Neural cell (in vitro differentiated cells): ENCODE measurements at regions not wholly inside any gene's neighbourhood (a gene's known extent, or its start where the extent isn't known, plus 50 kb on each side); places are given as distances from the start of the nearest gene placed in this dataset.

Experiments used
- H2AFZ ChIP-seq: fragments of 200-600, 300-800 bp; sonication (generic), shearing (Covaris generic); 2 replicates; pipeline ENCODE4 v1.6.0; 2014; ENCODE audit warnings: low read depth, mild to moderate bottlenecking, antibody characterized with exemption, low read length, moderate library complexity
- H3F3A ChIP-seq: fragments of 200-600 bp; shearing (Covaris generic); 2 replicates; pipeline ENCODE4 v1.6.1; 2016; ENCODE audit warnings: mild to moderate bottlenecking, moderate library complexity, mixed read lengths, antibody characterized with exemption, low read length; ENCODE audit not compliant: insufficient read depth, poor library complexity, severe bottlenecking
- H3K27ac ChIP-seq: fragments of 200-600, 300-800 bp; sonication (generic), shearing (Covaris generic); 2 replicates; pipeline ENCODE4 v1.5.1; 2014; ENCODE audit warnings: mild to moderate bottlenecking, low read length, moderate library complexity
- H3K27me3 ChIP-seq: fragments of 300-800, 200-600 bp; sonication (generic), shearing (Covaris generic); 2 replicates; pipeline ENCODE4 v1.6.0; 2014; ENCODE audit warnings: mild to moderate bottlenecking, low read depth, low read length, moderate library complexity; ENCODE audit not compliant: insufficient read depth
- H3K36me3 ChIP-seq: fragments of 300-800, 200-600 bp; sonication (generic), shearing (Covaris generic); 2 replicates; pipeline ENCODE4 v1.5.1; 2014; ENCODE audit warnings: mild to moderate bottlenecking, antibody characterized with exemption, low read length, moderate library complexity; ENCODE audit not compliant: insufficient read depth
- H3K4me2 ChIP-seq: fragments of 300-800, 200-600 bp; sonication (generic), shearing (Covaris generic); 2 replicates; pipeline ENCODE4 v1.6.0; 2014; ENCODE audit warnings: mild to moderate bottlenecking, low read length
- H3K4me3 ChIP-seq: fragments of 300-800, 200-600 bp; sonication (generic), shearing (Covaris generic); 2 replicates; pipeline ENCODE4 v1.5.1; 2014; ENCODE audit warnings: mild to moderate bottlenecking, low read length, moderate library complexity
- H3K79me2 ChIP-seq: fragments of 200-600 bp; shearing (Covaris generic); replicated peaks from 2 replicates; pipeline ENCODE4 v1.6.0; 2014; ENCODE audit warnings: mild to moderate bottlenecking, low read length, moderate library complexity; ENCODE audit not compliant: insufficient read depth
- H3K9ac ChIP-seq: fragments of 300-800, 200-600 bp; sonication (generic), shearing (Covaris generic); 2 replicates; pipeline ENCODE4 v1.6.1; 2016; ENCODE audit warnings: mild to moderate bottlenecking, low read length, mixed read lengths
- H3K9me2 ChIP-seq: fragments of 200-600 bp; shearing (Covaris generic); 2 replicates; pipeline ENCODE4 v1.6.1; 2016; ENCODE audit warnings: mild to moderate bottlenecking, low read length, mixed read lengths; ENCODE audit not compliant: insufficient read depth
- H3K9me3 ChIP-seq: fragments of 200-600, 300-800 bp; sonication (generic), shearing (Covaris generic); 2 replicates; pipeline ENCODE4 v1.6.1; 2016; ENCODE audit warnings: mild to moderate bottlenecking, mixed run types, low read length, moderate library complexity, mixed read lengths
- H4K20me1 ChIP-seq: fragments of 200-600 bp; shearing (Covaris generic); 2 replicates; pipeline ENCODE4 v1.6.1; 2016; ENCODE audit warnings: mild to moderate bottlenecking, mixed run types; ENCODE audit not compliant: insufficient read depth
- EP300 ChIP-seq: fragments of 450-650 bp; conservative IDR thresholded peaks from 2 replicates; pipeline ENCODE4 v1.6.1; 2014; ENCODE audit warnings: antibody characterized with exemption, mild to moderate bottlenecking, moderate library complexity; ENCODE audit not compliant: poor library complexity, severe bottlenecking
- EZH2 ChIP-seq: fragments of 200-600, 300-800 bp; shearing (Covaris generic), sonication (generic); IDR thresholded peaks from 2 replicates; pipeline ENCODE4 v1.6.1; 2014; ENCODE audit warnings: antibody characterized with exemption, low read length, borderline replicate concordance, mild to moderate bottlenecking; ENCODE audit not compliant: insufficient read depth, poor library complexity, severe bottlenecking
- MXI1 ChIP-seq: fragments of 450-650 bp; conservative IDR thresholded peaks from 2 replicates; pipeline ENCODE4 v1.6.1; 2014; ENCODE audit warnings: antibody characterized with exemption, mild to moderate bottlenecking; ENCODE audit not compliant: poor library complexity, severe bottlenecking
- POLR2AphosphoS5 ChIP-seq: IDR thresholded peaks from 2 replicates; pipeline ENCODE4 v1.6.1; 2012
- RAD21 ChIP-seq: fragments of 450-650 bp; conservative IDR thresholded peaks from 2 replicates; pipeline ENCODE4 v1.6.1; 2014; ENCODE audit warnings: antibody characterized with exemption, mild to moderate bottlenecking, moderate library complexity
- SMC3 ChIP-seq: fragments of 450-650 bp; conservative IDR thresholded peaks from 2 replicates; pipeline ENCODE4 v1.6.1; 2014; ENCODE audit warnings: antibody characterized with exemption, mild to moderate bottlenecking, moderate library complexity; ENCODE audit not compliant: poor library complexity
- TAF1 ChIP-seq: IDR thresholded peaks from 2 replicates; pipeline ENCODE4 v1.6.1; 2012; ENCODE audit warnings: low read depth
- TF ChIP-seq, protein P1 (sequence below): fragments of 450-650 bp; IDR thresholded peaks from 2 replicates; pipeline ENCODE4 v1.5.1; 2014; ENCODE audit warnings: antibody characterized with exemption, mild to moderate bottlenecking, moderate library complexity; ENCODE audit not compliant: poor library complexity, severe bottlenecking
- TF ChIP-seq, protein P2 (sequence below): IDR thresholded peaks from 2 replicates; pipeline ENCODE4 v1.6.1; 2012; ENCODE audit warnings: borderline replicate concordance

DNA sequence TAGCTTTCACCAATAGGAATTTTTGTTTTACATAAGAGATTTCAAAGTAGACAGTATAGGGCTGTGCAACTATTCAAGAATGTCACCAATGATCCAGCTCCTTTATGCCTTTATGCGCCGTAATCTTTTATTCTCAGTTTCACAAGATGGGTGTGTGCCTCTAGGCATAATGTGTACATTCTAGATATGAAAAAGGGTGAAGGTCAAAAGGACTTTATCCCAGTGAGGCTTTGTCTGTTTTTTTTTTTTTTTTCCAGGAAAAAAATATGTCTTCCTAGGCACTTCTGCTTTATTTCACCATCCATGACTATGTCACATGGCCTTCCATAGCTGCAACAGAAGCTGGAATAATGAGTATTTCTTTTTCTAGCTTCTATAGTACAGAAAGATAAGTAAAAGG, 142.3 kb upstream of the IGF1 start:
- H3K36me3 ChIP-seq, result no peaks in the 10 kb centered on the region
- no peak overlapping the region for H3K4me3 ChIP-seq
- no peaks in the 10 kb centered on the region for H3K9me2 ChIP-seq
- no peaks in the 10 kb centered on the region for H3K79me2 ChIP-seq
- H3K27me3 ChIP-seq, result no peaks in the 10 kb centered on the region
- no peaks in the 10 kb centered on the region for H3F3A ChIP-seq
- H3K27ac ChIP-seq, result no peak overlapping the region
- no peak overlapping the region for H3K4me2 ChIP-seq
- TF ChIP-seq, protein P1, sequence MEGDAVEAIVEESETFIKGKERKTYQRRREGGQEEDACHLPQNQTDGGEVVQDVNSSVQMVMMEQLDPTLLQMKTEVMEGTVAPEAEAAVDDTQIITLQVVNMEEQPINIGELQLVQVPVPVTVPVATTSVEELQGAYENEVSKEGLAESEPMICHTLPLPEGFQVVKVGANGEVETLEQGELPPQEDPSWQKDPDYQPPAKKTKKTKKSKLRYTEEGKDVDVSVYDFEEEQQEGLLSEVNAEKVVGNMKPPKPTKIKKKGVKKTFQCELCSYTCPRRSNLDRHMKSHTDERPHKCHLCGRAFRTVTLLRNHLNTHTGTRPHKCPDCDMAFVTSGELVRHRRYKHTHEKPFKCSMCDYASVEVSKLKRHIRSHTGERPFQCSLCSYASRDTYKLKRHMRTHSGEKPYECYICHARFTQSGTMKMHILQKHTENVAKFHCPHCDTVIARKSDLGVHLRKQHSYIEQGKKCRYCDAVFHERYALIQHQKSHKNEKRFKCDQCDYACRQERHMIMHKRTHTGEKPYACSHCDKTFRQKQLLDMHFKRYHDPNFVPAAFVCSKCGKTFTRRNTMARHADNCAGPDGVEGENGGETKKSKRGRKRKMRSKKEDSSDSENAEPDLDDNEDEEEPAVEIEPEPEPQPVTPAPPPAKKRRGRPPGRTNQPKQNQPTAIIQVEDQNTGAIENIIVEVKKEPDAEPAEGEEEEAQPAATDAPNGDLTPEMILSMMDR, result no peak
- TF ChIP-seq EZH2 (no peak), POLR2AphosphoS5 (no peak)
- H3K9me3 ChIP-seq, result no peaks in the 10 kb centered on the region
- no peaks in the 10 kb centered on the region for H4K20me1 ChIP-seq
- no peak overlapping the region for H2AFZ ChIP-seq
- H3K9ac ChIP-seq, result no peak overlapping the region

DNA sequence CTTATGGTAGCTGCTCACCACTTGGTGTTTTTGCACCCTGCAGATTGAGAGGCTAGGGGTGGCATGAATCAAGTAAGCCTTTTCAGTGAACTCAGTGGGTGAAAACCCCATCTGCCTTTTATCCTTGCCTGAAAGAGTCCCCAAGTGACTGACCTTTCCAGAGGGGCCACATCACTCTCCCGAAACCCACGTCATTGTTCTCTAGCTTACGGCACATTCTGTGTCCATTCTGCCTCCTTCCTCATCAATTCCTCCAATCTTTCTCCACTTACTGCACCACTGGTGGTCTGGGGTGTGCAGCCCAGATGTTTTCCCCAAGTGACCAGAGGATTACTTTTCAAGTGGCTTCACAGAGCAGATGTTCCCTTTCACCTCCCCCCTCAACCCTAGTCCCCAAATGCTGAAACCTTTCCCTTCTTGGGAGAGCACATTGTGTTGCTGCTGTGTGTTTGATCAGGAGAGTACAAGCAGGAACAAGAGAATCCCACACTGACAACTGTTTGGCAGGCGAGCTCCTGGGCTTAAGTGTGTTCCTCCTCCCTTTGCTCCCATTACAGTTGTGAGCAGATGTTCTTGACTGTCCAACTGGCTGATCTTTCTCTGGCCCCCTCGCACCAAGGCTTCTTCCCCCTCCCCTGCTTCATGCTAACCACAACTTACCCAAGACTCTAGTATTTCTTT, 138.0 kb upstream of the IGF1 start:
- Histone ChIP-seq H2AFZ (no peak overlapping the region), H3K9ac (no peak overlapping the region), H3K36me3 (no peaks in the 10 kb centered on the region), H3K4me3 (no peak overlapping the region), H3K9me3 (no peaks in the 10 kb centered on the region), H3K9me2 (no peaks in the 10 kb centered on the region), H3K27me3 (no peaks in the 10 kb centered on the region), H3K27ac (no peak overlapping the region), H4K20me1 (no peaks in the 10 kb centered on the region), H3K79me2 (no peaks in the 10 kb centered on the region), H3F3A (no peaks in the 10 kb centered on the region), H3K4me2 (no peak overlapping the region)
- no peak for TF ChIP-seq EZH2

DNA sequence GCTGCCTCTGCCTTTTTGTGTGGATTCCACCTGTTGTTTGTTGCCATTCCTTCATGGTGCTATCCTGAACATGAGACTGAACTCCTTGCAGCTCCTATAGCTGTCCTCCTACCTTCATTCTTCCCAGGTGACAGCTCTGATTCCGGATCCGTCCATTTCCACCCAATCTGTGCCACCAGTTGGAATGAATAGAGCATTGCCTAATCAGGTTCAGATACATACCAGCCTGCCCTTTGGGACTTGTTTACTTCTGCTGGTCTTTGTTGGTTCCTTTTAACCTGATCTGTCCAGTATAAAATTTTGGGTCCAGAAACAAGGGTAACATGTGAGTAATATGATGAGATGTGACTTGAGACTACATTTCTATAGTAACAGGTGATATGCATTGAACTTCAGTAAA, 136.3 kb upstream of the IGF1 start:
- Histone ChIP-seq H3K36me3 (no peaks in the 10 kb centered on the region), H3F3A (no peaks in the 10 kb centered on the region), H3K9me3 (no peaks in the 10 kb centered on the region), H3K27me3 (no peaks in the 10 kb centered on the region), H3K79me2 (no peaks in the 10 kb centered on the region), H4K20me1 (no peaks in the 10 kb centered on the region), H3K9me2 (no peaks in the 10 kb centered on the region), H2AFZ (no peak overlapping the region), H3K9ac (no peak overlapping the region), H3K4me2 (no peak overlapping the region), H3K27ac (no peak overlapping the region), H3K4me3 (no peak overlapping the region)
- TF ChIP-seq RAD21 (no peak), EZH2 (no peak), MXI1 (no peak), POLR2AphosphoS5 (no peak), TAF1 (no peak), SMC3 (no peak), EP300 (no peak)
- TF ChIP-seq, protein P2, sequence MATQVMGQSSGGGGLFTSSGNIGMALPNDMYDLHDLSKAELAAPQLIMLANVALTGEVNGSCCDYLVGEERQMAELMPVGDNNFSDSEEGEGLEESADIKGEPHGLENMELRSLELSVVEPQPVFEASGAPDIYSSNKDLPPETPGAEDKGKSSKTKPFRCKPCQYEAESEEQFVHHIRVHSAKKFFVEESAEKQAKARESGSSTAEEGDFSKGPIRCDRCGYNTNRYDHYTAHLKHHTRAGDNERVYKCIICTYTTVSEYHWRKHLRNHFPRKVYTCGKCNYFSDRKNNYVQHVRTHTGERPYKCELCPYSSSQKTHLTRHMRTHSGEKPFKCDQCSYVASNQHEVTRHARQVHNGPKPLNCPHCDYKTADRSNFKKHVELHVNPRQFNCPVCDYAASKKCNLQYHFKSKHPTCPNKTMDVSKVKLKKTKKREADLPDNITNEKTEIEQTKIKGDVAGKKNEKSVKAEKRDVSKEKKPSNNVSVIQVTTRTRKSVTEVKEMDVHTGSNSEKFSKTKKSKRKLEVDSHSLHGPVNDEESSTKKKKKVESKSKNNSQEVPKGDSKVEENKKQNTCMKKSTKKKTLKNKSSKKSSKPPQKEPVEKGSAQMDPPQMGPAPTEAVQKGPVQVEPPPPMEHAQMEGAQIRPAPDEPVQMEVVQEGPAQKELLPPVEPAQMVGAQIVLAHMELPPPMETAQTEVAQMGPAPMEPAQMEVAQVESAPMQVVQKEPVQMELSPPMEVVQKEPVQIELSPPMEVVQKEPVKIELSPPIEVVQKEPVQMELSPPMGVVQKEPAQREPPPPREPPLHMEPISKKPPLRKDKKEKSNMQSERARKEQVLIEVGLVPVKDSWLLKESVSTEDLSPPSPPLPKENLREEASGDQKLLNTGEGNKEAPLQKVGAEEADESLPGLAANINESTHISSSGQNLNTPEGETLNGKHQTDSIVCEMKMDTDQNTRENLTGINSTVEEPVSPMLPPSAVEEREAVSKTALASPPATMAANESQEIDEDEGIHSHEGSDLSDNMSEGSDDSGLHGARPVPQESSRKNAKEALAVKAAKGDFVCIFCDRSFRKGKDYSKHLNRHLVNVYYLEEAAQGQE, result no peak
- TF ChIP-seq, protein P1, result no peak
